NCI-H1105 treated with DMSO at 0.1 percent for 48 hours (cell line): ENCODE measurements at regions not wholly inside any gene's neighbourhood (a gene's known extent, or its start where the extent isn't known, plus 50 kb on each side); places are given as distances from the start of the nearest gene placed in this dataset.
A peak's percentile ranks its signal among the peaks of the same experiment; 100 is the strongest.
"Not testable (repeated sequence)": the region's sequence is repeated elsewhere in the genome, so short reads cannot be mapped to it uniquely, and the experiment has no call there.

Experiments
- DNase-seq: peaks from one replicate; lab custom pipeline; 2025; lab: John Stamatoyannopoulos, UW

GRCh38 chr16:17940584-17941364, 395.8 kb downstream of the NPIPA8 start:
- no peak for DNase-seq

- no peak for DNase-seq
Measured at GRCh38 chr16:17939723-17940122, 396.8 kb downstream of the NPIPA8 start.

GRCh38 chr16:17939122-17939536, 397.4 kb downstream of the NPIPA8 start:
- DNase-seq: no peak

DNA sequence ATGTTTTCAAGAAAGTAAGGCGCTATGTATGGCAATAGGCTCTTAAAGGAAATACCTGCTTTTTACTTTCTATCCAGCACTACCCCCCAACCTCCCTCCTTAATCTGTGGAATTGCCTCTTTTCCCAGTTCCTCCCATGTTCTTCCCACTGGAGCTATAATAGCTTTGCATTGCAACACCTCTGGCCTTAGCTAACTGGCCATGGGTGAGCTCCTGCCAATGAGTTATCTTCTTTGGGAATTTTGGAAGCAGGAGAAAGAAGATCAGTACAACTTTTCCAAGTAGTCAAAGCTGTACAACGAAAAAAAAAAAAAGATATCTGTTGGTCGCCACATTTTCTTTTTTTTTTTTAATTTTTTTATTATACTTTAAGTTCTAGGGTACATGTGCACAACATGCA, 398.0 kb downstream of the NPIPA8 start:
- no peak for DNase-seq

DNA sequence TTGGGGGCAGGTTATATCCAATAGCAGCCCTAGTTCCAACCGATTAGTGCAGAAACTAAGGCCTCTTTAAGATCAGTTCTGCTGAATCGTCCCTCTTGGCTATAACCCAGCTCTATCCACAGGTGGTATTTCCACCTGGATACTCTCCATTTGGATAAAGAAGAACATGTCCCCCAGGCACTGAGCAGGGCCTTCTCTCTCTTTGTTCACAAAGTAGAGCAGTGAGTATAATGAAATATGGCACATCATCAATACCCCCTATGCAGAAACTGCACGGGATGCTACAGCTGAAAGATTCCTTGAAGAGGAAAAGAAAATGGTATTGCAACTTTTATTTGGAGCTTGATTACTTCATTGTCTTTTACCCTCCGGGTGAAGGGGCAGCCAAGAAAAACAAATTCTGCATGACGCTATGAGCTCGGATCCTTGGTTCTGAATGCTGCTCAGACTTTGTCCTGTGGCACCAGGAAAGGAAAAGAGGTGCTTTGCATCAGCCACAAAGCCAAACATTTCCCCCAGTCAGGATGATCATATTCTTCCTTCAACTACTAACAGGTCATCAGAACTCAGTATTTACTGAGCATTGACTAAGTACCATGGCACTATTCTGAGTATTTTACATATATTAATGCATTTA, 399.7 kb downstream of the NPIPA8 start:
- no peak for DNase-seq

- DNase-seq: no peak
Measured at GRCh38 chr16:17930280-17930679, 406.3 kb downstream of the NPIPA8 start.

- DNase-seq: no peak
Measured at GRCh38 chr16:17926866-17927399, 409.6 kb downstream of the NPIPA8 start.

GRCh38 chr16:17926461-17926860, 410.1 kb downstream of the NPIPA8 start:
- no peak for DNase-seq

GRCh38 chr16:17925761-17926160, 410.8 kb downstream of the NPIPA8 start:
- no peak for DNase-seq

DNA sequence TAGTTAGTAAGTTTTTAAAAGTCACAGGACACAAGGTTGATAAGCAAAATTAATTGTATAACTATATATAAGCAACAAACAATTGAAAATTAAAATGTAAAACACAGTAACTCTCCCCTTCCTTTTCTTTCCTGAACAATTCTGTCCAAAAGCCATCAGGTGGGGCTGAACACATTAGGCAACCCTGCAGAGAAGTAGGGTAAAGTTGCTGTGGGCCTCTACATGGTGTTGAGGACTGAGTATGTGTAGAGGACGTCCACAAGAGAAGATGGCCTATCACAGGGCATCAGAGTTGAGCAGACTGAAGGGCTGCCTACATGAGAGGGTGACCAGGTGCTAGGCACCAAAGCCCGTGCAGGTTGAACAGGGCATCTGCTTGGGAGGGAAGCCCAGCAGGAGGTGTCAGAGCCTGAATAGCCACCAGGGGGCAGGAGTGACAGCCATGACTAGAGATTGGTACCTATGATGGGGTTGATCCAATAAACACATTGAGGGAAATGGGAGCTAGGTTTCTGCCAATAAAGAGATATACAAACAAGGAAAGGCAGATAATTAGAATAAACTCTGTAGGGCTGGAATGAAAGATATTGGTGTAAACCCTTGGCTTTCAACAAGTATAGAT, 415.1 kb downstream of the NPIPA8 start:
- peak; percentile 18 for DNase-seq

- no peak for DNase-seq
Measured at GRCh38 chr16:17917316-17918019, 419.1 kb downstream of the NPIPA8 start.

DNA sequence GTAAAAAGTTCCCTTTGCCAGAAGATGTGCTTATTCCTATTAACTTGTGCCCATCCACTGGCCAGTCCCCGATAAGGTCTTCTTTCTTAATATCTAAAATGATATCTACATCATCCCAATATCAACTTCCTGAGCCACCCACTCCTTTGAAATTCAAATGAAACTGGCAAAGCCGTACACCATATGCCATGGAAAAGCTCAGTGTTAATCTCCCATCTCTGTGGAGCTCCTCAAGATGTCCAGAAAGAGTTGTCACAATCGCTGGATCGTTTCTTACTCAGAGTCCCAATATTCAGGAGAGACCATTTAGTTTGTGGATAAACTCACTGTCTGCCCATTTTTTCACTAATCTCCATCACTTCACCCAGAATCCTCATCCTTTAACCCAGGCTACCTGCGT, 420.7 kb downstream of the NPIPA8 start:
- no peak for DNase-seq

- DNase-seq: no peak
Measured at GRCh38 chr16:17914168-17914567, 422.4 kb downstream of the NPIPA8 start.

DNA sequence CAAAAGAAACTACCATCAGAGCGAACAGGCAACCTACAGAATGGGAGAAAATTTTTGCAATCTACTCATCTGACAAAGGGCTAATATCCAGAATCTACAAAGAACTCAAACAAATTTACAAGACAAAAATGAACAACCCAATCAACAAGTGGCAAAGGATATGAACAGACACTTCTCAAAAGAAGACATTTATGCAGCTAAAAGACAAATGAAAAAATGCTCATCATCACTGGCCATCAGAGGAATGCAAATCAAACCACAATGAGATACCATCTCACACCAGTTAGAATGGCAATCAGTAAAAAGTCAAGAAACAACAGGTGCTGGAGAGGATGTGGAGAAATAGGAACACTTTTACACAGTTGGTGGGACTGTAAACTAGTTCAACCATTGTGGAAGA, 425.0 kb downstream of the NPIPA8 start:
- DNase-seq: not testable (repeated sequence)

- DNase-seq: not testable (repeated sequence)
Measured at GRCh38 chr16:17906626-17907025, 429.9 kb downstream of the NPIPA8 start.

GRCh38 chr16:17901309-17901708, 430.5 kb upstream of the XYLT1 start:
- no peak for DNase-seq

DNA sequence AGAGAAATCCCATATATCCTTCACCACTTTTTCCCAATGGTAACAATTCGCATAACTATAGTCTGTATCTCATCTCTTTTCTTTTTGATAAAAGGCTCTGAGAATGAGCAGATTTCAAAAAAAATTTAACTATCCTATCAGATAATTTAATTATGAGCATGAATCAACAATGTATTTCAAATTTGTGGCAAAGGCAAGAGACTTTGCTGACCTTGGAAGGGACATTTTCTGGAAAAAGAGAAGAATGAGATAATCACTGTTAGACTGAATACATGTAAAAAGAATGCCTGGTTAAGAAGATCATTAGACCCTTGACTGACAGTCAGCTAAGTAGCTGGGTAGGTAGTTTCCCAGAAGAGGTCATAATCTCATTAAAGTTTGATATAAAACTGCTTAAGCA, 428.4 kb upstream of the XYLT1 start:
- DNase-seq: no peak

GRCh38 chr16:17887963-17888362, 417.2 kb upstream of the XYLT1 start:
- no peak for DNase-seq

GRCh38 chr16:17885659-17886207, 415.0 kb upstream of the XYLT1 start:
- no peak for DNase-seq

DNA sequence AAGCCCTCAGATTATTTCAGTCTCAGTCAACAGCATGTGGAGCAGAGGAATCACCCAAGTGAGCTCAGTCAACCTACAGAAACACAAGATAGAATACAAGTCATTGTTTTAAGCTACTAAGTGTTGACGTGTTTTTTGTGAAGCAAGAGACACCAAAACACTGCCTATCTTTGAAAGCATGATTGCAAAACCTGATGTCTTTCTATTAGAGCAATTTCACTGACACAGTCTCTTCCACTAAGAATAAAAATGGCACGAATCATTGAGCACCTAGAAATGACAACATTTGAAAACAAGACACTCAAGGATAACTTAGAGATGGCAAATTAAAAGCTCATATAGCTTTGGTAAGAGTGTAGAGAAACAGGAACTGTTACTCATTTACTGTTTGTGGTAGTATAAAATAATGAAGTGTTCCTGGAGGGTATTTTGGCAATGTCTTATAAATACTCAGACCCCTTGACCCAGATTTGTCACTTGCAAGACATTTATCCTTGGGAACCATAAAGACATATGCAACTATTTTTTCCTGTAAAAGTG, 407.1 kb upstream of the XYLT1 start:
- DNase-seq: no peak

DNA sequence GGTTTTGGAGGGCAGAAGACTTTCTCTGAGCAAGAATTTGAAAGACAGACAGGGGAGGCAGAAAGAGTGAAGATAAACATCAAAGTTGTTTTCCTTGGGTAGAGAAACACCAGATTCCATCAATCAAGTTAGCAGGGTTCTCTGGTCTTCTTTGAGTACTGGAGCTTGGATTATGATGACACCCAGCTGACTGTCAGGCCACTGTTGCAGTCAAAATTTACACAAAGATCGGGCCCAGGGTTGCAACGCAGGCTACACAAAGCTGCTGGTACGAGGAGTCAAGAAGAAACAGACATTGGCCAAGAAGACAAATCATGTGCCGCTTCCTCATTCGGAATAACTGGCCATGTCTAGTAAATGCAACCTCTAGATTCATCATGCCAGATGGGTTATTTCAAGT, 396.2 kb upstream of the XYLT1 start:
- no peak for DNase-seq

DNA sequence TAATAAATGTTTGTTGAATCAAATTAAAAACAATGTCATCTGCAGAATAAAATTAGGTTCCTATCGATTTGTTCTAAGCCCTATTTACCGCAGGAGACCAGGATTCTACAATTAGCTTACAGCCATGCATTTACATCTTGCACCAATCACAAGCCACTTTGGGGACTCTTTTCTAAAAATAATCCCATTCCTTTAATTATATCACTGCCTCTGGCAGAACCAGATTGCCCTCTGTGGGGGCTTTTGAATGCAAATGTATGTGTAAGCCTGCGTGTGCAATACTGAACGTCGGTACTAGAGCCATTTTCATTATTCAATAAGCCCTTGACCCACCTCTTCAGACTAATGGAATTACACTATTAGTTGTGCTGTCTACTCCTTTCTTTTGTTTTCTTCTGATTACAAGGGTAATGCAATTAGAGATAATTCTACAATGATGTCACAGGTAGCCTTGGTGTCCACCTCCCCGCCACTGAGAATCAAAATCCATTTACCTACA, 391.3 kb upstream of the XYLT1 start:
- DNase-seq: no peak
